ENCODE measurements at regions not wholly inside any gene's neighbourhood (a gene's known extent, or its start where the extent isn't known, plus 50 kb on each side); places are given as distances from the start of the nearest gene placed in this dataset.

DNA sequence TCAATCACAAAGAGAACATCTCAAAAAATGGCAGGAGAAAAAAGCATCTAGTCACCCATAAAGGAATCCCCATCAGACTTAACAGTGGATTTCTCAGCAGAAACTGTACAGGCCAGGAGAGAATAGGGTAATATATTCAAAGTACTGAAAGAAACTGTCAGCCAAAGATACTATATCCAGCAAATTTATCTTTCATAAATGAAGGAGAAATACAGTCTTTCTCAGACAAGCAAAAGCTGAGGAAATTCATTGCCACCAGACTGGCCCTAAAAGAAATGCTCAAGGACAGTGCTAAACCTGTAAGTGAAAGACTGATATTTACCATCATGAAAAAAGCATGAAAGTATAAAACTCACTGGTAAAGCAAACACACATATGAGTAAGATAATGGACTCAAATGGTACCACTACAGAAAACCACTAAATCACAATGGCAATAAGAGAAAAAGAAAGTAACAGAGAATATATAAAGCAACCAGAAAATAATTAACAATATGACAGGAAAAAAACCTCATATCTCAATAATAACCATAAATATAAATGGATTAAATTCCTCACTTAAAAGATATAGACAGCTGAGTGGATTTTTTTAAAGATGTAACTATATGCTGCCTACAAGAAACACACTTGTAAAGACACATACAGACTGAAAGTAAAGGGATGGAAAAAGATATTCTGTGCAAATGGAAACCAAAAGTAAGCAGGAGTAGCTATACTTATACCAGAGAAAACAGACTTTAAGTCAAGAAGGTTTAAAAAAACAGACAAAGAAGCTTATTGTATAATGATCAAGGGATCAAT is 83.4 kb upstream of the STK39 start (continued):
- TF ChIP-seq, protein P1, sequence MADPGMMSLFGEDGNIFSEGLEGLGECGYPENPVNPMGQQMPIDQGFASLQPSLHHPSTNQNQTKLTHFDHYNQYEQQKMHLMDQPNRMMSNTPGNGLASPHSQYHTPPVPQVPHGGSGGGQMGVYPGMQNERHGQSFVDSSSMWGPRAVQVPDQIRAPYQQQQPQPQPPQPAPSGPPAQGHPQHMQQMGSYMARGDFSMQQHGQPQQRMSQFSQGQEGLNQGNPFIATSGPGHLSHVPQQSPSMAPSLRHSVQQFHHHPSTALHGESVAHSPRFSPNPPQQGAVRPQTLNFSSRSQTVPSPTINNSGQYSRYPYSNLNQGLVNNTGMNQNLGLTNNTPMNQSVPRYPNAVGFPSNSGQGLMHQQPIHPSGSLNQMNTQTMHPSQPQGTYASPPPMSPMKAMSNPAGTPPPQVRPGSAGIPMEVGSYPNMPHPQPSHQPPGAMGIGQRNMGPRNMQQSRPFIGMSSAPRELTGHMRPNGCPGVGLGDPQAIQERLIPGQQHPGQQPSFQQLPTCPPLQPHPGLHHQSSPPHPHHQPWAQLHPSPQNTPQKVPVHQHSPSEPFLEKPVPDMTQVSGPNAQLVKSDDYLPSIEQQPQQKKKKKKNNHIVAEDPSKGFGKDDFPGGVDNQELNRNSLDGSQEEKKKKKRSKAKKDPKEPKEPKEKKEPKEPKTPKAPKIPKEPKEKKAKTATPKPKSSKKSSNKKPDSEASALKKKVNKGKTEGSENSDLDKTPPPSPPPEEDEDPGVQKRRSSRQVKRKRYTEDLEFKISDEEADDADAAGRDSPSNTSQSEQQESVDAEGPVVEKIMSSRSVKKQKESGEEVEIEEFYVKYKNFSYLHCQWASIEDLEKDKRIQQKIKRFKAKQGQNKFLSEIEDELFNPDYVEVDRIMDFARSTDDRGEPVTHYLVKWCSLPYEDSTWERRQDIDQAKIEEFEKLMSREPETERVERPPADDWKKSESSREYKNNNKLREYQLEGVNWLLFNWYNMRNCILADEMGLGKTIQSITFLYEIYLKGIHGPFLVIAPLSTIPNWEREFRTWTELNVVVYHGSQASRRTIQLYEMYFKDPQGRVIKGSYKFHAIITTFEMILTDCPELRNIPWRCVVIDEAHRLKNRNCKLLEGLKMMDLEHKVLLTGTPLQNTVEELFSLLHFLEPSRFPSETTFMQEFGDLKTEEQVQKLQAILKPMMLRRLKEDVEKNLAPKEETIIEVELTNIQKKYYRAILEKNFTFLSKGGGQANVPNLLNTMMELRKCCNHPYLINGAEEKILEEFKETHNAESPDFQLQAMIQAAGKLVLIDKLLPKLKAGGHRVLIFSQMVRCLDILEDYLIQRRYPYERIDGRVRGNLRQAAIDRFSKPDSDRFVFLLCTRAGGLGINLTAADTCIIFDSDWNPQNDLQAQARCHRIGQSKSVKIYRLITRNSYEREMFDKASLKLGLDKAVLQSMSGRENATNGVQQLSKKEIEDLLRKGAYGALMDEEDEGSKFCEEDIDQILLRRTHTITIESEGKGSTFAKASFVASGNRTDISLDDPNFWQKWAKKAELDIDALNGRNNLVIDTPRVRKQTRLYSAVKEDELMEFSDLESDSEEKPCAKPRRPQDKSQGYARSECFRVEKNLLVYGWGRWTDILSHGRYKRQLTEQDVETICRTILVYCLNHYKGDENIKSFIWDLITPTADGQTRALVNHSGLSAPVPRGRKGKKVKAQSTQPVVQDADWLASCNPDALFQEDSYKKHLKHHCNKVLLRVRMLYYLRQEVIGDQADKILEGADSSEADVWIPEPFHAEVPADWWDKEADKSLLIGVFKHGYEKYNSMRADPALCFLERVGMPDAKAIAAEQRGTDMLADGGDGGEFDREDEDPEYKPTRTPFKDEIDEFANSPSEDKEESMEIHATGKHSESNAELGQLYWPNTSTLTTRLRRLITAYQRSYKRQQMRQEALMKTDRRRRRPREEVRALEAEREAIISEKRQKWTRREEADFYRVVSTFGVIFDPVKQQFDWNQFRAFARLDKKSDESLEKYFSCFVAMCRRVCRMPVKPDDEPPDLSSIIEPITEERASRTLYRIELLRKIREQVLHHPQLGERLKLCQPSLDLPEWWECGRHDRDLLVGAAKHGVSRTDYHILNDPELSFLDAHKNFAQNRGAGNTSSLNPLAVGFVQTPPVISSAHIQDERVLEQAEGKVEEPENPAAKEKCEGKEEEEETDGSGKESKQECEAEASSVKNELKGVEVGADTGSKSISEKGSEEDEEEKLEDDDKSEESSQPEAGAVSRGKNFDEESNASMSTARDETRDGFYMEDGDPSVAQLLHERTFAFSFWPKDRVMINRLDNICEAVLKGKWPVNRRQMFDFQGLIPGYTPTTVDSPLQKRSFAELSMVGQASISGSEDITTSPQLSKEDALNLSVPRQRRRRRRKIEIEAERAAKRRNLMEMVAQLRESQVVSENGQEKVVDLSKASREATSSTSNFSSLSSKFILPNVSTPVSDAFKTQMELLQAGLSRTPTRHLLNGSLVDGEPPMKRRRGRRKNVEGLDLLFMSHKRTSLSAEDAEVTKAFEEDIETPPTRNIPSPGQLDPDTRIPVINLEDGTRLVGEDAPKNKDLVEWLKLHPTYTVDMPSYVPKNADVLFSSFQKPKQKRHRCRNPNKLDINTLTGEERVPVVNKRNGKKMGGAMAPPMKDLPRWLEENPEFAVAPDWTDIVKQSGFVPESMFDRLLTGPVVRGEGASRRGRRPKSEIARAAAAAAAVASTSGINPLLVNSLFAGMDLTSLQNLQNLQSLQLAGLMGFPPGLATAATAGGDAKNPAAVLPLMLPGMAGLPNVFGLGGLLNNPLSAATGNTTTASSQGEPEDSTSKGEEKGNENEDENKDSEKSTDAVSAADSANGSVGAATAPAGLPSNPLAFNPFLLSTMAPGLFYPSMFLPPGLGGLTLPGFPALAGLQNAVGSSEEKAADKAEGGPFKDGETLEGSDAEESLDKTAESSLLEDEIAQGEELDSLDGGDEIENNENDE (IDR thresholded peaks at IDR 0.05; ENCODE audit: insufficient replicate concordance, low read length) = no peak
- TF ChIP-seq SRF (IDR thresholded peaks at IDR 0.05; ENCODE audit: low read depth, low read length) (no peak), SP2 (IDR thresholded peaks at IDR 0.05; ENCODE audit: low read length) (no peak), TAF1 (IDR thresholded peaks at IDR 0.05; ENCODE audit: low read depth, low read length) (no peak), PHF8 (conservative IDR thresholded peaks at IDR 0.05; ENCODE audit: low read depth, low read length) (no peak), SAP30 (IDR thresholded peaks at IDR 0.05; ENCODE audit: insufficient read depth, insufficient replicate concordance, low read length) (no peak), MAFK (IDR thresholded peaks at IDR 0.05; ENCODE audit: low read depth, low read length) (no peak), GTF2F1 (IDR thresholded peaks at IDR 0.05; ENCODE audit: borderline replicate concordance, low read depth, low read length) (no peak), EZH2 (IDR thresholded peaks at IDR 0.05; ENCODE audit: low read depth, low read length, severe bottlenecking) (no peak)
